ENCODE measurements at regions not wholly inside any gene's neighbourhood (a gene's known extent, or its start where the extent isn't known, plus 50 kb on each side); places are given as distances from the start of the nearest gene placed in this dataset.

- no peak for TF ChIP-seq CTCF (IDR thresholded peaks at IDR 0.05; ENCODE audit: low read depth, low read length)
- H3K27ac ChIP-seq = no peak overlapping the region
- no peaks in the 10 kb centered on the region for H3K27me3 ChIP-seq
- H3K4me1 ChIP-seq (ENCODE audit: low read depth) = no peaks in the 10 kb centered on the region
- H3K36me3 ChIP-seq = no peaks in the 10 kb centered on the region
- no peak for DNase-seq (ENCODE audit: low read depth in 1 of 2, low spot score in 1 of 2)
- no peak overlapping the region for H3K4me3 ChIP-seq
- H3K9me3 ChIP-seq (ENCODE audit: low read depth) = no peaks in the 10 kb centered on the region
These were observed 222.6 kb upstream of the CNTNAP2 start for GRCh38 chr7:145893925-145894535.

GRCh38 chr7:145884716-145885514 lies 231.7 kb upstream of the CNTNAP2 start:
- Histone ChIP-seq H3K27ac (no peak overlapping the region), H3K36me3 (no peaks in the 10 kb centered on the region), H3K27me3 (no peaks in the 10 kb centered on the region), H3K4me3 (no peak overlapping the region), H3K9me3 (ENCODE audit: low read depth) (no peaks in the 10 kb centered on the region), H3K4me1 (ENCODE audit: low read depth) (no peaks in the 10 kb centered on the region)
- DNase-seq (ENCODE audit: low read depth in 1 of 2, low spot score in 1 of 2) = no peak
- no peak for TF ChIP-seq CTCF (IDR thresholded peaks at IDR 0.05; ENCODE audit: low read depth, low read length)

GRCh38 chr7:145876376-145876775 lies 240.2 kb upstream of the CNTNAP2 start:
- no peaks in the 10 kb centered on the region for H3K4me1 ChIP-seq (ENCODE audit: low read depth)
- H3K27me3 ChIP-seq = no peaks in the 10 kb centered on the region
- no peak for TF ChIP-seq CTCF (IDR thresholded peaks at IDR 0.05; ENCODE audit: low read depth, low read length)
- no peak overlapping the region for H3K27ac ChIP-seq
- no peak for DNase-seq (ENCODE audit: low read depth in 1 of 2, low spot score in 1 of 2)
- no peaks in the 10 kb centered on the region for H3K36me3 ChIP-seq
- no peaks in the 10 kb centered on the region for H3K9me3 ChIP-seq (ENCODE audit: low read depth)
- H3K4me3 ChIP-seq = no peak overlapping the region

DNA sequence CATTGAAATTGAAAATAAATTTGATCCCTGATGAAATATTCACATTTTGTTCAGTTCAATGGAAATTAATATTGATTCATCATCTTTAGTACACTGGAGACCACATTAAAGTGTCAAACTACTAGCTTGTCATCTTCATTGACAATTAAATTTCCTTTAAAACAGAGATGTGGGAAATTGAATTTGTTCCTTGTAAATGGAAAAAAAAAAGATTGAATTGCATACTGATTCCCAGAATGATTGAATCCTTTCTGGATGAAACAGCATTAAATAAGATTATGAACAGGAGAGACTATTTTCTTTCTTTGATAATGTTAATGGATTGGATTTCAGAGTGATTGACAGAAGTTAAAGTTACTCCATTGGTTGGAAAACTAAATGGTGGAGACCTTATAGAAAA lies 241.3 kb upstream of the CNTNAP2 start:
- Histone ChIP-seq H3K4me3 (no peak overlapping the region), H3K4me1 (ENCODE audit: low read depth) (no peaks in the 10 kb centered on the region), H3K9me3 (ENCODE audit: low read depth) (no peaks in the 10 kb centered on the region), H3K36me3 (no peaks in the 10 kb centered on the region), H3K27me3 (no peaks in the 10 kb centered on the region), H3K27ac (no peak overlapping the region)
- no peak for TF ChIP-seq CTCF (IDR thresholded peaks at IDR 0.05; ENCODE audit: low read depth, low read length)
- no peak for DNase-seq (ENCODE audit: low read depth in 1 of 2, low spot score in 1 of 2)

DNA sequence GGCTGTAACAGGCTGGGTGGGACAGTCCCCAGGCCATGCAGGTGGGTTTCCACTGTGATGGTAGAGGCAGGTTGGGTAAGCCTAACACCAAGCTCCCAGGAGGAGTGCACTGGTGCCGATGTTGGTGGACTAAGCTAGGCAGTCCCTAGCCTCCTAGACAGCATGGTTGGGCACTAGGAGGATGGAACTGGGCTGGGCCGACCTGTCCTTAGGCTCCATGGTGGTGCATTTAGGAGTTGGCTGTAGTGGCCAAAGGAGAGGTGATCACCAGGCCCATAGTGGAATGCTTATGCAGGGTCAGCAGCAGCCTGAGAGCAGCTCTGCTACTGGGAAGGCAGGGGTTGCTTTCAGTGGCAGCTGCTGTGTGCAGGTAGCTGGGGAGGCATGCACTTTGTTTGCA lies 247.7 kb upstream of the CNTNAP2 start:
- TF ChIP-seq CTCF (IDR thresholded peaks at IDR 0.05; ENCODE audit: low read depth, low read length) = no peak
- Histone ChIP-seq H3K36me3 (no peaks in the 10 kb centered on the region), H3K4me3 (no peak overlapping the region), H3K27me3 (no peaks in the 10 kb centered on the region), H3K4me1 (ENCODE audit: low read depth) (no peaks in the 10 kb centered on the region), H3K9me3 (ENCODE audit: low read depth) (no peaks in the 10 kb centered on the region), H3K27ac (no peak overlapping the region)
- DNase-seq (ENCODE audit: low read depth in 1 of 2, low spot score in 1 of 2) = no peak
